ENCODE measurements at regions not wholly inside any gene's neighbourhood (a gene's known extent, or its start where the extent isn't known, plus 50 kb on each side); places are given as distances from the start of the nearest gene placed in this dataset.
"Not testable (repeated sequence)": the region's sequence is repeated elsewhere in the genome, so short reads cannot be mapped to it uniquely, and the experiment has no call there.

GRCh38 chr10:120047926-120048325 lies 155.4 kb downstream of the SEC23IP start:
- TF ChIP-seq CTCF (IDR thresholded peaks at IDR 0.05): no peak
- no peak for TF ChIP-seq EP300 (IDR thresholded peaks at IDR 0.05)
- no peak for TF ChIP-seq POLR2A (IDR thresholded peaks at IDR 0.05)
- Histone ChIP-seq H3K9me3 (no peaks in the 10 kb centered on the region), H3K36me3 (no peaks in the 10 kb centered on the region), H3K4me1 (no peaks in the 10 kb centered on the region), H3K27ac (no peak overlapping the region), H3K27me3 (no peaks in the 10 kb centered on the region), H3K4me3 (no peak overlapping the region)
- no peak for DNase-seq (ENCODE audit: low spot score in 2 of 2)

GRCh38 chr10:120048391-120048790 lies 155.9 kb downstream of the SEC23IP start:
- Histone ChIP-seq H3K4me1 (no peaks in the 10 kb centered on the region), H3K27me3 (no peaks in the 10 kb centered on the region), H3K27ac (no peak overlapping the region), H3K9me3 (no peaks in the 10 kb centered on the region), H3K4me3 (no peak overlapping the region), H3K36me3 (no peaks in the 10 kb centered on the region)
- 50 to 55% methylated on average over 1 of the region's 1 CpG for WGBS, 2 donors
- DNase-seq (ENCODE audit: low spot score in 2 of 2): no peak
- TF ChIP-seq POLR2A (IDR thresholded peaks at IDR 0.05) (no peak), EP300 (IDR thresholded peaks at IDR 0.05) (no peak), CTCF (IDR thresholded peaks at IDR 0.05) (no peak)

GRCh38 chr10:120051671-120052070 lies 159.1 kb downstream of the SEC23IP start:
- H3K9me3 ChIP-seq: peaks cover 0 to 5% (median 0%) of the 10 kb centered on the region in 4 donors
- no peak for TF ChIP-seq EP300 (IDR thresholded peaks at IDR 0.05)
- TF ChIP-seq POLR2A (IDR thresholded peaks at IDR 0.05): no peak
- no peak for TF ChIP-seq CTCF (IDR thresholded peaks at IDR 0.05)
- H3K4me1 ChIP-seq: no peaks in the 10 kb centered on the region
- H3K4me3 ChIP-seq: no peak overlapping the region
- no peaks in the 10 kb centered on the region for H3K36me3 ChIP-seq
- H3K27me3 ChIP-seq: no peaks in the 10 kb centered on the region
- WGBS, 2 donors: 55 to 71% methylated on average over 6 of the region's 6 CpGs
- DNase-seq (ENCODE audit: low spot score in 2 of 2): no peak
- no peak overlapping the region for H3K27ac ChIP-seq

- Histone ChIP-seq H3K4me1 (no peaks in the 10 kb centered on the region), H3K9me3 (peaks cover 0 to 7% (median 0%) of the 10 kb centered on the region in 4 donors), H3K27ac (no peak overlapping the region), H3K36me3 (no peaks in the 10 kb centered on the region), H3K27me3 (no peaks in the 10 kb centered on the region), H3K4me3 (no peak overlapping the region)
- TF ChIP-seq POLR2A (IDR thresholded peaks at IDR 0.05) (no peak), CTCF (IDR thresholded peaks at IDR 0.05) (no peak), EP300 (IDR thresholded peaks at IDR 0.05) (no peak)
- 32 to 56% methylated on average over 1 of the region's 1 CpG for WGBS, 2 donors
- DNase-seq (ENCODE audit: low spot score in 2 of 2): no peak
Observed at GRCh38 chr10:120052964-120053702, 160.6 kb downstream of the SEC23IP start.

GRCh38 chr10:120059790-120060189 lies 167.3 kb downstream of the SEC23IP start:
- not testable (repeated sequence) for H3K4me1 ChIP-seq; H3K27me3 ChIP-seq; H3K36me3 ChIP-seq; DNase-seq (ENCODE audit: low spot score in 2 of 2); H3K4me3 ChIP-seq; H3K9me3 ChIP-seq; H3K27ac ChIP-seq
- WGBS, 2 donors: 96 to 98% methylated on average over 5 of the region's 5 CpGs

All from tibial nerve (tissue), 4 donors.